Dermis blood vessel endothelial cell (primary cell): ENCODE measurements at regions not wholly inside any gene's neighbourhood (a gene's known extent, or its start where the extent isn't known, plus 50 kb on each side); places are given as distances from the start of the nearest gene placed in this dataset.

Experiments used
- DNase-seq: peaks from one replicate; pipeline ENCODE4 v3.0.0; 2010

GRCh38 chr13:36552334-36552733 lies 120.0 kb downstream of the CCNA1 start:
- DNase-seq = no peak

GRCh38 chr13:36553491-36553890 lies 120.3 kb upstream of the SERTM1 start:
- DNase-seq = no peak

- DNase-seq = no peak
Measured at GRCh38 chr13:36555151-36555986, 118.5 kb upstream of the SERTM1 start.

- DNase-seq = no peak
Measured at GRCh38 chr13:36559375-36559774, 114.4 kb upstream of the SERTM1 start.

GRCh38 chr13:36567485-36567884 lies 106.3 kb upstream of the SERTM1 start:
- no peak for DNase-seq

GRCh38 chr13:36570489-36570888 lies 103.3 kb upstream of the SERTM1 start:
- DNase-seq = no peak

GRCh38 chr13:36571444-36571843 lies 102.4 kb upstream of the SERTM1 start:
- DNase-seq = no peak

- no peak for DNase-seq
Measured at GRCh38 chr13:36582977-36583376, 90.8 kb upstream of the SERTM1 start.

GRCh38 chr13:36599641-36600040 lies 74.2 kb upstream of the SERTM1 start:
- no peak for DNase-seq

- DNase-seq = no peak
Measured at GRCh38 chr13:36601186-36601585, 72.6 kb upstream of the SERTM1 start.

- no peak for DNase-seq
Measured at GRCh38 chr13:36606060-36606459, 67.8 kb upstream of the SERTM1 start.

GRCh38 chr13:36608474-36608873 lies 65.3 kb upstream of the SERTM1 start:
- no peak for DNase-seq

- DNase-seq = no peak
Measured at GRCh38 chr13:36612230-36612629, 61.6 kb upstream of the SERTM1 start.

- DNase-seq = no peak
Measured at GRCh38 chr13:36616706-36617105, 57.1 kb upstream of the SERTM1 start.

GRCh38 chr13:36619535-36619934 lies 54.3 kb upstream of the SERTM1 start:
- no peak for DNase-seq
